Calu3 (cell line): ENCODE measurements at regions not wholly inside any gene's neighbourhood (a gene's known extent, or its start where the extent isn't known, plus 50 kb on each side); places are given as distances from the start of the nearest gene placed in this dataset.

Experiments used
- BruUV-seq: library from RNA; stranded (reverse); fragments of 400-500 nt; replicated peaks from 2 replicates; lab custom pipeline; 2021; lab: Mats Ljungman, UMichigan
- CTCF ChIA-PET: fragments of 300-600 bp; sonication (Branson Sonifier 250); formaldehyde crosslinking; loops from one replicate; lab custom pipeline; 2022; ENCODE audit warnings: antibody characterized with exemption; lab: Charles Lee
- DNase-seq: peaks from one replicate; pipeline ENCODE4 v3.0.0; 2022
- H3K27ac Mint-ChIP-seq: one replicate; pipeline ENCODE4 v1.8.0; 2022; ENCODE audit warnings: mixed read lengths; ENCODE audit not compliant: unreplicated experiment
- H3K27me3 Mint-ChIP-seq: one replicate; pipeline ENCODE4 v1.8.0; 2022; ENCODE audit warnings: mixed read lengths; ENCODE audit not compliant: unreplicated experiment
- H3K36me3 Mint-ChIP-seq: one replicate; pipeline ENCODE4 v1.8.0; 2022; ENCODE audit warnings: mild to moderate bottlenecking, moderate library complexity, mixed read lengths; ENCODE audit not compliant: insufficient read depth, unreplicated experiment
- H3K4me1 Mint-ChIP-seq: one replicate; pipeline ENCODE4 v1.8.0; 2022; ENCODE audit warnings: mild to moderate bottlenecking, low read depth, mixed read lengths; ENCODE audit not compliant: unreplicated experiment
- H3K4me3 Mint-ChIP-seq: one replicate; pipeline ENCODE4 v1.8.0; 2022; ENCODE audit warnings: mild to moderate bottlenecking, low read depth, moderate library complexity, mixed read lengths; ENCODE audit not compliant: unreplicated experiment
- H3K9me3 Mint-ChIP-seq: one replicate; pipeline ENCODE4 v1.8.0; 2022; ENCODE audit warnings: low read depth, mixed read lengths; ENCODE audit not compliant: unreplicated experiment
- intact Hi-C: fragments of 100-400 bp; cut with micrococcal nuclease; formaldehyde crosslinking; loops from one replicate; pipeline ENCODE4 v1.10.0; 2022; ENCODE audit not compliant: unreplicated experiment
- TF ChIP-seq, protein P1 (sequence below): fragments of 200-600 bp; IDR thresholded peaks from one replicate; pipeline ENCODE4 v1.8.0; 2022; ENCODE audit warnings: antibody characterized with exemption; ENCODE audit not compliant: unreplicated experiment

DNA sequence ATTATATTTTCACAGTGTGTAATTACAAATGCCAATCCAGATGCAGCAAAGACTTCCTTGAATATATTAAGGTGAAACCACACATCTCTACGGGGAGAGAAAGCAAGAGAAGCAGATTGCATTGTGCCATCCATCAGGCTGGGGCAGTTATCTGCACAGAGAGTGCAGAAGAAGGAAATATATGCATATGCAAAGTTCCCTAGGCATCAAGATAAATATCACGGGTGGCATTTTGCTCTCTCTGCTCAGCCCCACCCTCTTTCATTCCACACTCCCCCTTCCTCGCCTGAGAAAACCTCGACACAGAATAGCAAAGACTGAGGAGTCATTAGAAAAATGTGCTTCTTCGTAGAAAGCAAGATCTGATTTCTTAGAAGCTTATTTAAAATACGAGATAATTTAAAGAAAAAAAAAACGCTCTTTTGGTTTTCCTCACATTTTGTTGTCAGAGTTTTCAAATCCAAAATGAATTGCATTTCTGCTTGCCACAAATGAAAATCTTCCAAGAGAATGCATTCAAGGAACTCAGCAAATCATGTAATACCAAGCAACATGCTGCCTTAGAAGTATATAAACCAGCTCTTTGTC, 283.2 kb upstream of the LMCD1 start:
- BruUV-seq, result no TSS peak
- Mint-ChIP-seq H3K4me1 (no peaks in the 10 kb centered on the region), H3K9me3 (peaks cover 5% of the 10 kb centered on the region), H3K36me3 (no peaks in the 10 kb centered on the region), H3K4me3 (no peak overlapping the region), H3K27ac (no peak overlapping the region), H3K27me3 (no peaks in the 10 kb centered on the region)
- CTCF ChIA-PET, result interaction anchor here (0.5 kb wide), 1 partner anchor 12 kb away, joined by 3 read pairs; no protein-coding TSS in a partner anchor
- intact Hi-C loops, result no loop called here
- TF ChIP-seq, protein P1, sequence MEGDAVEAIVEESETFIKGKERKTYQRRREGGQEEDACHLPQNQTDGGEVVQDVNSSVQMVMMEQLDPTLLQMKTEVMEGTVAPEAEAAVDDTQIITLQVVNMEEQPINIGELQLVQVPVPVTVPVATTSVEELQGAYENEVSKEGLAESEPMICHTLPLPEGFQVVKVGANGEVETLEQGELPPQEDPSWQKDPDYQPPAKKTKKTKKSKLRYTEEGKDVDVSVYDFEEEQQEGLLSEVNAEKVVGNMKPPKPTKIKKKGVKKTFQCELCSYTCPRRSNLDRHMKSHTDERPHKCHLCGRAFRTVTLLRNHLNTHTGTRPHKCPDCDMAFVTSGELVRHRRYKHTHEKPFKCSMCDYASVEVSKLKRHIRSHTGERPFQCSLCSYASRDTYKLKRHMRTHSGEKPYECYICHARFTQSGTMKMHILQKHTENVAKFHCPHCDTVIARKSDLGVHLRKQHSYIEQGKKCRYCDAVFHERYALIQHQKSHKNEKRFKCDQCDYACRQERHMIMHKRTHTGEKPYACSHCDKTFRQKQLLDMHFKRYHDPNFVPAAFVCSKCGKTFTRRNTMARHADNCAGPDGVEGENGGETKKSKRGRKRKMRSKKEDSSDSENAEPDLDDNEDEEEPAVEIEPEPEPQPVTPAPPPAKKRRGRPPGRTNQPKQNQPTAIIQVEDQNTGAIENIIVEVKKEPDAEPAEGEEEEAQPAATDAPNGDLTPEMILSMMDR, result no peak
- no peak for DNase-seq

DNA sequence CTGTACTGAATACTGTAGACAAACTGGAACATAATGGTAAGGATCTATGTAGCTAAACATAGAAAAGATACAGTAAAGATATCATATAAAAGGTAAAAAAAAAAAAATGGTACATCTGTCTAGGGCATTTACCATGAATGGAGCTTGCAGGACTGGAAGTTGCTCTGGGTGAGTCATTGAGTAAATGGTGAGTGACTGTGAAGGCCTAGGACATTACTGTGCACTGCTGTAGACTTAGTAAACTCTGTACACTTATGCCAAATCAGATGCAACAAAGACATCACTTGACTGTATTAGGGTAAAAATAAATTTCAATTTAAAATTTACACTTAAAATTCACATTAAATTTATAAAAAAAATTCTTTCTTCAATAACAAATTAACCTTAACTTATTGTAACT, 281.3 kb upstream of the LMCD1 start:
- no peaks in the 10 kb centered on the region for H3K4me1 Mint-ChIP-seq

DNA sequence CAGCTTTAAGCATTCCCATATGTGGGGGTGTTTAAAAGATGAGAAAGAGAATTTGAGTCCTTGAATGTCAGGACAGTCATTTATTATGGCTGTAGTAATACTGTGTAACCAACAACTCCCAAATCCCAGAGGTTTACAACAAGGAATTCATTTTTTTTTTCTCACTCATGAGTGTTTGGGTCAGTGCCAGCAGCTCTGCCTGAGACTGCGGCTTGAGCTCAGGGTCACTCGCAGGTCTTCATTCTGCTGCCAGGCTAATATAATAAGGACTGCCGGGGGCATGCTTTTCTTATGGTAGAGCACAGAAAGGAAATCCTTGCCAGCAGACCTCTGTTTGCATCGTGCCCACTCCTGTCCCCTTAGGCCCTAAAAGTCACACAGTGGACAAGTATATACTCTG, 277.9 kb upstream of the LMCD1 start:
- no peaks in the 10 kb centered on the region for H3K9me3 Mint-ChIP-seq
- H3K36me3 Mint-ChIP-seq, result no peaks in the 10 kb centered on the region
- DNase-seq, result no peak
- H3K27me3 Mint-ChIP-seq, result no peaks in the 10 kb centered on the region
- H3K4me1 Mint-ChIP-seq, result no peaks in the 10 kb centered on the region
- H3K27ac Mint-ChIP-seq, result no peak overlapping the region
- H3K4me3 Mint-ChIP-seq, result no peak overlapping the region
- CTCF ChIA-PET, result no interaction called here
- TF ChIP-seq, protein P1, result no peak
- no TSS peak for BruUV-seq
- intact Hi-C loops, result no loop called here

More for the DNA sequence above, 281.3 kb upstream of the LMCD1 start:
- H3K9me3 Mint-ChIP-seq, result peaks cover 3% of the 10 kb centered on the region
- TF ChIP-seq, protein P1, result no peak
- intact Hi-C loops, result no loop called here
- BruUV-seq, result no TSS peak
- no peak overlapping the region for H3K4me3 Mint-ChIP-seq
- H3K36me3 Mint-ChIP-seq, result no peaks in the 10 kb centered on the region
- H3K27ac Mint-ChIP-seq, result no peak overlapping the region
- CTCF ChIA-PET, result no interaction called here
- H3K27me3 Mint-ChIP-seq, result no peaks in the 10 kb centered on the region
- no peak for DNase-seq

DNA sequence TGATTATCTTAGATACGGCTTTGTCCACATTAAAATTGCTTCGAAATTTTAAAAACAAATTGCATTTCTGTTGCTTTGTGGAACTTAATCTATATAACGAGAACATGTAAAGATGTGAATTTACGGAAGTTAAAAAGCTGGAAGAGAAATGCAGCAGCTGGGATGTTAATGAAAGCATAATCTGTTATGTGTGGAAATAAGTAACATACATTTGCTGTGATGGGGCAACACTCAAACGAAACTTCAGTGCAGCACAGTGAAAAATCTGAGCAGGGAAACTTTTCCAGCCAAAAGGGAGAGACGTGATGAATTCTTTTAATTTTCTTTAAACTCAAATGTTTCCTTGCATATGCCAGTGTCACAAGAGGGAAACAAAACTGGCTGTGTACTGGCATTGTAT, 276.7 kb upstream of the LMCD1 start:
- no peaks in the 10 kb centered on the region for H3K27me3 Mint-ChIP-seq
- H3K9me3 Mint-ChIP-seq, result no peaks in the 10 kb centered on the region
- no peaks in the 10 kb centered on the region for H3K36me3 Mint-ChIP-seq
- no peaks in the 10 kb centered on the region for H3K4me1 Mint-ChIP-seq
- no peak overlapping the region for H3K4me3 Mint-ChIP-seq
- DNase-seq, result no peak
- H3K27ac Mint-ChIP-seq, result no peak overlapping the region
- TF ChIP-seq, protein P1, result no peak
- CTCF ChIA-PET, result no interaction called here
- BruUV-seq, result no TSS peak
- intact Hi-C loops, result no loop called here
